ENCODE measurements at regions not wholly inside any gene's neighbourhood (a gene's known extent, or its start where the extent isn't known, plus 50 kb on each side); places are given as distances from the start of the nearest gene placed in this dataset.

DNA sequence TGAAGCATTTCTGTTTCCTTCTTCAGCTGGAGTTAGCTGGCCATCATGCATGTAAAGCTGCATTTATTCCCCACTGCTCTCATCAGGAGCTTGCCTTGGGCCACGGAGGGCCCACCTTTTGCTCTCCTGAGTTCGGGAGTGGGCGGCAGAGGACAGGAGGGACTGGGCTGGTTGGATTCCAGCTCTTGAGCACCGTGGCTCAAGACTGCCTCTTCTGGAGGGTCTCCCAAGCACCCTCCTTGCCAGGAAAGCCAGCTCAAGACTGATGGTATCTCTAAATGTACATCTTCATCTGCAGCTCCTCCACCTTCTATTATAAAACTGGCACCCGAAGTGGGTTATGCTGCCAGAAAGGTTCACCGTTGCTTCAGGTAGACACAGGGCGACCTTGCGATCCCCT is 399.6 kb upstream of the IRX1 start:
- TF ChIP-seq, protein P1, sequence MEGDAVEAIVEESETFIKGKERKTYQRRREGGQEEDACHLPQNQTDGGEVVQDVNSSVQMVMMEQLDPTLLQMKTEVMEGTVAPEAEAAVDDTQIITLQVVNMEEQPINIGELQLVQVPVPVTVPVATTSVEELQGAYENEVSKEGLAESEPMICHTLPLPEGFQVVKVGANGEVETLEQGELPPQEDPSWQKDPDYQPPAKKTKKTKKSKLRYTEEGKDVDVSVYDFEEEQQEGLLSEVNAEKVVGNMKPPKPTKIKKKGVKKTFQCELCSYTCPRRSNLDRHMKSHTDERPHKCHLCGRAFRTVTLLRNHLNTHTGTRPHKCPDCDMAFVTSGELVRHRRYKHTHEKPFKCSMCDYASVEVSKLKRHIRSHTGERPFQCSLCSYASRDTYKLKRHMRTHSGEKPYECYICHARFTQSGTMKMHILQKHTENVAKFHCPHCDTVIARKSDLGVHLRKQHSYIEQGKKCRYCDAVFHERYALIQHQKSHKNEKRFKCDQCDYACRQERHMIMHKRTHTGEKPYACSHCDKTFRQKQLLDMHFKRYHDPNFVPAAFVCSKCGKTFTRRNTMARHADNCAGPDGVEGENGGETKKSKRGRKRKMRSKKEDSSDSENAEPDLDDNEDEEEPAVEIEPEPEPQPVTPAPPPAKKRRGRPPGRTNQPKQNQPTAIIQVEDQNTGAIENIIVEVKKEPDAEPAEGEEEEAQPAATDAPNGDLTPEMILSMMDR (IDR thresholded peaks at IDR 0.05) = no peak

DNA sequence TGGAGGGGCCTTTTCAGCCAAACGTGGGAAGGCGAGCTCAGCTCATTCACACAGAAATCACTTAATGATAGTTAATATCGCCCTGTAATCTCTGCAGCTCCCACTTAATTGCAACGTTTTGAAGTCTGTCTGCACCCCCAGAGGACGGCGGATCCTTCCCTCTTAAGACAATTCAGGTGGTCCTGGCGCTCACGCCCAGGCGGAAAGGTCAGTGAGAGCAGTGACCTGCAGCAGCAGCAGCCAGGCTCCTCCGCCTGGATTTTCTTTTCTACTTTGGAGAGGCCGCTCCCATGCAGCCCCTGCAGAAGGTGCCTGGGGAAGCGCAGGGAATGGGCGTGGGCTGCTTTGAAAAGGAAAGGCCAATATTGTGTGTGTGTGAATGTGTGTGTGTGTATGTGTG is 400.9 kb upstream of the IRX1 start:
- TF ChIP-seq, protein P1 (IDR thresholded peaks at IDR 0.05) = no peak

DNA sequence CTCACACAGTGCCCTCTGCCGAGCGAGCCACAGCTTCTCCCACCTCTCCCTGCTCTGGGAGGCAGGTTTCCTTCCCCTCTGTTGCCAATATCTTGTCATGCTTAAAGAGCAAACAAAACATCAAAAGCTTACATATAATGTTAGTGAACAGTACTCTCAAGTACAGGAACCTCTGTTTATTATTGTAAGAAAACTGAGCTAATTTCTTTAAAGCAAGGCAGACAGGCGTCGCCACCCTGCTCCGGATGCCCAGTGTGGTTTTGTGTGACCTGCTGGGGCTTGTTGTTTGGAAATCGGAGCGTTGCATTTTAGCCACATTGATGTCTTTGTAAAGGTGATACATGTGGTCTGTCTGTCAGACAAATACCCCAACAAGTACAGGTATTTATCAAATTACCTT is 401.4 kb upstream of the IRX1 start:
- TF ChIP-seq, protein P1 (IDR thresholded peaks at IDR 0.05) = no peak

DNA sequence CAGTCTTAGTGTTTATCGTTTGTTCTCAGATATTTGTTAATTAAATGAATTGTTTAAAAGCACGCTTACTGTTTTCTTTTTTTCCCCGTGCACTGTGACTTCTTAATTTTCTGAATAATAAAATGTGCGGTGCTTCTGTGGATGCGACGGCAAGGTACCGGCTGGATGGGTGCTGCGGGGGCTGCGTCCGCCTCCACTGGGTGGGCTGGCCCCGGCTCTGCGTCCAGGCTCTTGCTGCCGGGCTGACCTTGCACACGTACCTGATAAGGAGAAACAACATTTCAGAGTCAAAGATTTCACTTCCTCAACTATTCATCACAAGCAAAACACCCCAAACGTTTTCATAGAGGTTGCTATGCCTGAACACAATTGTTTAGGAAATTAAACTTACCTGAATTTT is 404.0 kb upstream of the IRX1 start:
- TF ChIP-seq, protein P1 (IDR thresholded peaks at IDR 0.05) = no peak

DNA sequence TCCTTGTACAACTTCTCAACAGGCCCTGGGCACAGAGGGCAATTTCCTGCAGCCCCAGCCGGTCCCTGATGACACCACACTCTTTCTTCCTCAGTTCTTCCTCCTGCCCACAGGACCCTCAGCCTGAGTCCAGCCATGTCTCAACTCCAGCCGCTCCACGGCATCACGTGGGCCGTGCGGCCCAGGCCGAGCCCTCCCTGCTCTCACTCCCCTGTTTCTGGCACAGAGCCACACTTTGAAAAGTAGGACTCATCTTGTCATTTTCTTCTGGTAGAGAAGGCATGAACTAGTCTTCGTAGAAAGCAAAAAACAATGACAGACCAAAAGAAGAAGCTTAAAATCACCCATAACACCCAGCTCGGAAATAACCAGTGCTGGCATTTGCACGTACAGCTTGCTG is 404.7 kb upstream of the IRX1 start:
- TF ChIP-seq, protein P1 (IDR thresholded peaks at IDR 0.05) = no peak

DNA sequence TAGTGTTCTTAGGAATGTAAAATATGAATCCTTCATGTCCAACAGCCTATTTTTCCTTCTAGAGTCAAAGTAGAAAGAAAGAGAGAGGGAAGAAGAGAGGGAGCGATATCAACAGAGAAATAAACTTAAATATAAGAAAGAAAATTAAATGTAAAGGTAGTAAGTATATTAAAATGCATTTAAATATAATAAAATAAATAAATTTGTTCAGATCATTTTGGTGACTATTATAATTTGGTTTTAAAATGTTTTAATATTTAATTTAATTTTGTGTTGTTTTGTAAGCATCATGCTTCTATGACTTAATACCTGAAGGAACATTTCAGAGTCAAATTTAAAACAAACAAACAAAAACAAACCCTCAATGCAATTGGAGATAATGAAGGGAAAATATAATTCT is 405.2 kb upstream of the IRX1 start:
- TF ChIP-seq, protein P1 (IDR thresholded peaks at IDR 0.05) = no peak

DNA sequence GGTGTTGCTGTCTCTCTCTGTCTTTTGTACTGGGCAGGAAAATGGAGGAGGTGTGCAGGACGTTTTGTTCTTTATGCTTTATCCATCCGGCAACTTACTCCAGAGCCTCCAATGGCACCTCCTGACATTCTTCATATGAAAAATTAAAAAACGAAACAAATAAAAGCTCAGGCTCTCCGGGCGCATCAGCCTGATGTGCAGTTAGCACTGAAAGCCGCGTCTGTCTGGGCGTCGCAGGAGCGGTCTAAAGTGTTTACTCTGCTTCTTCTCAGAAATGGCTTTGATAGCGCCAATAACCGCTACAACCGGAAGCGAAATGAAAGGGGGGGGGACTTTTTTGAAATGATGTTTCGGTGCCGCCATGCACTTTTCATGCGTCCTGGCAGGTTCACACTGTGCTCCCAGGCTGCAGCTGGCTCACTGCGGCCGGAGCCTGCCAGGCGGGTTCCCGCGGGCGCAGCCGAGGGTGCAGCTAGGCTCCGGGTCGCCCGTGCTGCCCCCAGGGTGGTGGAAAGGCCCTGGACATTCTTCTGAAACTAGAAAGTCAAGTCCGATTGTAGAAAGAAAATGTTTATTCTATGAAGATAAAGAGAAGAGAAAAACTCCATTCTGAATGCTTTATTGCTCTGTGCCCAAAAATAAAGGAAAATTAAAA is 407.7 kb upstream of the IRX1 start:
- TF ChIP-seq, protein P1 (IDR thresholded peaks at IDR 0.05) = no peak

All from LNCAP (cell line).